ENCODE measurements at regions not wholly inside any gene's neighbourhood (a gene's known extent, or its start where the extent isn't known, plus 50 kb on each side); places are given as distances from the start of the nearest gene placed in this dataset.

DNA sequence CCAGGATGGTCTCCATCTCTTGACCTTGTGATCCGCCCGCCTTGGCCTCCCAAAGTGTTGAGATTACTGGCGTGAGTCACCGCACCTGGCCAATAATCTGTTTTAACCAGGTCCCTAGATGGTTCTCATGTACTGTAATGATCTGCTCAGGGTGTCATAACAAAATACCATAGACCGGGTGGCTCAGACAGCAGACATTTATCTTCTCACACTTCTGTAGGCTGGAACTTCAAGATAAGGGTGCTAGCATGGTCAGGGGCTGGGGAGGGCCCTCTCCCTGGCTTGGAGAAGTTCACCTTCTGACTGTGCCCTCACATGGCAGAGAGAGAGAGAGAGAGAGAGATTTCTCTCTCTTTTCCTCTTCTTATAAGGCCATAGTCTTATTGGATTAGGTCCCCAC lies 279.4 kb upstream of the LYZL1 start:
- TF ChIP-seq, protein P1, sequence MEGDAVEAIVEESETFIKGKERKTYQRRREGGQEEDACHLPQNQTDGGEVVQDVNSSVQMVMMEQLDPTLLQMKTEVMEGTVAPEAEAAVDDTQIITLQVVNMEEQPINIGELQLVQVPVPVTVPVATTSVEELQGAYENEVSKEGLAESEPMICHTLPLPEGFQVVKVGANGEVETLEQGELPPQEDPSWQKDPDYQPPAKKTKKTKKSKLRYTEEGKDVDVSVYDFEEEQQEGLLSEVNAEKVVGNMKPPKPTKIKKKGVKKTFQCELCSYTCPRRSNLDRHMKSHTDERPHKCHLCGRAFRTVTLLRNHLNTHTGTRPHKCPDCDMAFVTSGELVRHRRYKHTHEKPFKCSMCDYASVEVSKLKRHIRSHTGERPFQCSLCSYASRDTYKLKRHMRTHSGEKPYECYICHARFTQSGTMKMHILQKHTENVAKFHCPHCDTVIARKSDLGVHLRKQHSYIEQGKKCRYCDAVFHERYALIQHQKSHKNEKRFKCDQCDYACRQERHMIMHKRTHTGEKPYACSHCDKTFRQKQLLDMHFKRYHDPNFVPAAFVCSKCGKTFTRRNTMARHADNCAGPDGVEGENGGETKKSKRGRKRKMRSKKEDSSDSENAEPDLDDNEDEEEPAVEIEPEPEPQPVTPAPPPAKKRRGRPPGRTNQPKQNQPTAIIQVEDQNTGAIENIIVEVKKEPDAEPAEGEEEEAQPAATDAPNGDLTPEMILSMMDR (IDR thresholded peaks at IDR 0.05), result no peak
- TF ChIP-seq, protein P2, sequence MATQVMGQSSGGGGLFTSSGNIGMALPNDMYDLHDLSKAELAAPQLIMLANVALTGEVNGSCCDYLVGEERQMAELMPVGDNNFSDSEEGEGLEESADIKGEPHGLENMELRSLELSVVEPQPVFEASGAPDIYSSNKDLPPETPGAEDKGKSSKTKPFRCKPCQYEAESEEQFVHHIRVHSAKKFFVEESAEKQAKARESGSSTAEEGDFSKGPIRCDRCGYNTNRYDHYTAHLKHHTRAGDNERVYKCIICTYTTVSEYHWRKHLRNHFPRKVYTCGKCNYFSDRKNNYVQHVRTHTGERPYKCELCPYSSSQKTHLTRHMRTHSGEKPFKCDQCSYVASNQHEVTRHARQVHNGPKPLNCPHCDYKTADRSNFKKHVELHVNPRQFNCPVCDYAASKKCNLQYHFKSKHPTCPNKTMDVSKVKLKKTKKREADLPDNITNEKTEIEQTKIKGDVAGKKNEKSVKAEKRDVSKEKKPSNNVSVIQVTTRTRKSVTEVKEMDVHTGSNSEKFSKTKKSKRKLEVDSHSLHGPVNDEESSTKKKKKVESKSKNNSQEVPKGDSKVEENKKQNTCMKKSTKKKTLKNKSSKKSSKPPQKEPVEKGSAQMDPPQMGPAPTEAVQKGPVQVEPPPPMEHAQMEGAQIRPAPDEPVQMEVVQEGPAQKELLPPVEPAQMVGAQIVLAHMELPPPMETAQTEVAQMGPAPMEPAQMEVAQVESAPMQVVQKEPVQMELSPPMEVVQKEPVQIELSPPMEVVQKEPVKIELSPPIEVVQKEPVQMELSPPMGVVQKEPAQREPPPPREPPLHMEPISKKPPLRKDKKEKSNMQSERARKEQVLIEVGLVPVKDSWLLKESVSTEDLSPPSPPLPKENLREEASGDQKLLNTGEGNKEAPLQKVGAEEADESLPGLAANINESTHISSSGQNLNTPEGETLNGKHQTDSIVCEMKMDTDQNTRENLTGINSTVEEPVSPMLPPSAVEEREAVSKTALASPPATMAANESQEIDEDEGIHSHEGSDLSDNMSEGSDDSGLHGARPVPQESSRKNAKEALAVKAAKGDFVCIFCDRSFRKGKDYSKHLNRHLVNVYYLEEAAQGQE (IDR thresholded peaks at IDR 0.05; ENCODE audit: insufficient read depth in 1 of 2, low read depth in 2 of 2, low read length in 1 of 2), result no peak
- TF ChIP-seq POLR2AphosphoS5 (IDR thresholded peaks at IDR 0.05; ENCODE audit: low read depth, low read length) (no peak), TCF7L2 (IDR thresholded peaks at IDR 0.05; ENCODE audit: low read depth, low read length) (no peak), SIN3A (IDR thresholded peaks at IDR 0.05; ENCODE audit: borderline replicate concordance, insufficient read depth, low read depth, low read length) (no peak)

All from Panc1 (cell line).